H9 (cell line): ENCODE measurements at regions not wholly inside any gene's neighbourhood (a gene's known extent, or its start where the extent isn't known, plus 50 kb on each side); places are given as distances from the start of the nearest gene placed in this dataset.

Experiments
- DNase-seq: peaks from one replicate; pipeline ENCODE4 v3.0.0-alpha.2; 2017
- H2AFZ ChIP-seq: one replicate; pipeline ENCODE4 v1.6.1; 2013; ENCODE audit warnings: mild to moderate bottlenecking, low read length, control low read depth, moderate library complexity
- H2AK5ac ChIP-seq: 2 replicates; pipeline ENCODE4 v1.6.1; 2013; ENCODE audit warnings: low read length, control low read depth, mixed read lengths; ENCODE audit not compliant: insufficient read length
- H2BK120ac ChIP-seq: one replicate; pipeline ENCODE4 v1.6.1; 2013; ENCODE audit warnings: low read depth, mild to moderate bottlenecking, low read length, control low read depth, inconsistent platforms; ENCODE audit not compliant: poor library complexity, severe bottlenecking
- H2BK12ac ChIP-seq: 2 replicates; pipeline ENCODE4 v1.6.1; 2013; ENCODE audit warnings: low read length, control low read depth, mixed read lengths, low read depth; ENCODE audit not compliant: insufficient read length
- H2BK15ac ChIP-seq: 2 replicates; pipeline ENCODE4 v1.6.1; 2013; ENCODE audit warnings: low read depth, low read length, control low read depth
- H2BK20ac ChIP-seq: one replicate; pipeline ENCODE4 v1.6.1; 2013; ENCODE audit warnings: low read depth, mild to moderate bottlenecking, low read length, control low read depth, inconsistent platforms; ENCODE audit not compliant: poor library complexity, severe bottlenecking
- H2BK5ac ChIP-seq: 2 replicates; pipeline ENCODE4 v1.6.1; 2013; ENCODE audit warnings: low read length, control low read depth, mixed read lengths; ENCODE audit not compliant: insufficient read length
- H3K14ac ChIP-seq: 2 replicates; pipeline ENCODE4 v1.6.1; 2013; ENCODE audit warnings: low read length, control low read depth; ENCODE audit not compliant: insufficient read depth
- H3K18ac ChIP-seq: 2 replicates; pipeline ENCODE4 v1.6.1; 2013; ENCODE audit warnings: low read depth, mild to moderate bottlenecking, mixed read lengths, low read length, control low read depth; ENCODE audit not compliant: insufficient read length
- H3K23ac ChIP-seq: 2 replicates; pipeline ENCODE4 v1.6.1; 2013; ENCODE audit warnings: low read length, control low read depth, mixed read lengths, low read depth; ENCODE audit not compliant: insufficient read length
- H3K23me2 ChIP-seq: 2 replicates; pipeline ENCODE4 v1.6.1; 2013; ENCODE audit warnings: low read depth, mild to moderate bottlenecking, mixed read lengths, low read length, control low read depth; ENCODE audit not compliant: insufficient read length, poor library complexity, severe bottlenecking
- H3K27ac ChIP-seq: 2 replicates; pipeline ENCODE4 v1.5.1; 2013; ENCODE audit warnings: low read length, control low read depth, mixed read lengths, low read depth; ENCODE audit not compliant: insufficient read length
- H3K27me3 ChIP-seq: 2 replicates; pipeline ENCODE4 v1.6.1; 2013; ENCODE audit warnings: low read length, control low read depth, inconsistent platforms; ENCODE audit not compliant: insufficient read depth
- H3K4ac ChIP-seq: 2 replicates; pipeline ENCODE4 v1.6.1; 2013; ENCODE audit warnings: low read depth, mild to moderate bottlenecking, control low read depth, inconsistent platforms, low read length, moderate library complexity
- H3K4me1 ChIP-seq: 2 replicates; pipeline ENCODE4 v1.6.1; 2013; ENCODE audit warnings: low read length, control low read depth, inconsistent platforms; ENCODE audit not compliant: insufficient read depth
- H3K4me2 ChIP-seq: 2 replicates; pipeline ENCODE4 v1.6.1; 2013; ENCODE audit warnings: low read length, control low read depth, mixed read lengths; ENCODE audit not compliant: insufficient read length, insufficient read depth
- H3K56ac ChIP-seq: 2 replicates; pipeline ENCODE4 v1.6.1; 2013; ENCODE audit warnings: low read depth, mild to moderate bottlenecking, mixed read lengths, low read length, control low read depth; ENCODE audit not compliant: insufficient read length
- H3K79me1 ChIP-seq: 2 replicates; pipeline ENCODE4 v1.6.1; 2013; ENCODE audit warnings: low read depth, mild to moderate bottlenecking, moderate library complexity, low read length, control low read depth, inconsistent platforms; ENCODE audit not compliant: insufficient read depth, poor library complexity, severe bottlenecking
- H3K79me2 ChIP-seq: 2 replicates; pipeline ENCODE4 v1.6.1; 2013; ENCODE audit warnings: low read length, control low read depth, inconsistent platforms; ENCODE audit not compliant: insufficient read depth
- H3K9ac ChIP-seq: 2 replicates; pipeline ENCODE4 v1.6.1; 2013; ENCODE audit warnings: low read length, control low read depth, mixed read lengths; ENCODE audit not compliant: insufficient read length; ENCODE audit errors: extremely low read depth
- H3K9me3 ChIP-seq: one replicate; pipeline ENCODE4 v1.6.1; 2013; ENCODE audit warnings: low read depth, low read length, inconsistent platforms; ENCODE audit not compliant: control insufficient read depth
- H3T11ph ChIP-seq: one replicate; pipeline ENCODE4 v1.6.1; 2013; ENCODE audit warnings: mild to moderate bottlenecking, low read length, control low read depth, inconsistent platforms
- H4K20me1 ChIP-seq: one replicate; pipeline ENCODE4 v1.6.1; 2013; ENCODE audit not compliant: control insufficient read depth, insufficient read length, insufficient read depth
- H4K5ac ChIP-seq: 2 replicates; pipeline ENCODE4 v1.6.1; 2013; ENCODE audit warnings: low read depth, mild to moderate bottlenecking, mixed read lengths, low read length, control low read depth; ENCODE audit not compliant: insufficient read length
- H4K8ac ChIP-seq: replicated peaks from 2 replicates; pipeline ENCODE4 v1.6.1; 2013; ENCODE audit warnings: low read length, control low read depth, mixed read lengths, low read depth; ENCODE audit not compliant: insufficient read length
- H4K91ac ChIP-seq: 2 replicates; pipeline ENCODE4 v1.6.1; 2013; ENCODE audit warnings: low read depth, mild to moderate bottlenecking, moderate library complexity, mixed read lengths, low read length, control low read depth; ENCODE audit not compliant: insufficient read length
- H3K27ac Mint-ChIP-seq, 3 experiments: 2 replicates in 2 of 3; 3 replicates in 1 of 3; pipeline ENCODE4 v1.8.0; 2020 to 2021; ENCODE audit warnings: mixed read lengths in 3 of 3, mild to moderate bottlenecking in 1 of 3, moderate library complexity in 1 of 3
- H3K27me3 Mint-ChIP-seq: 2 replicates; pipeline ENCODE4 v1.8.0; 2021; ENCODE audit warnings: low read depth, mild to moderate bottlenecking, moderate library complexity, mixed read lengths
- H3K36me3 Mint-ChIP-seq, 3 experiments: 2 replicates in 2 of 3; 3 replicates in 1 of 3; pipeline ENCODE4 v1.8.0; 2020 to 2021; ENCODE audit warnings: low read depth in 3 of 3, mixed read lengths in 3 of 3; ENCODE audit not compliant: insufficient read depth in 1 of 3
- H3K4me1 Mint-ChIP-seq, 2 experiments: 2 replicates each; pipeline ENCODE4 v1.8.0; 2020; ENCODE audit warnings: mixed read lengths in 2 of 2
- H3K4me3 Mint-ChIP-seq, 2 experiments: 2 replicates in 1 of 2; 3 replicates in 1 of 2; pipeline ENCODE4 v1.8.0; 2020 to 2021; ENCODE audit warnings: mild to moderate bottlenecking in 2 of 2, mixed read lengths in 2 of 2, moderate library complexity in 1 of 2
- H3K9me3 Mint-ChIP-seq, 2 experiments: 2 replicates in 1 of 2; 3 replicates in 1 of 2; pipeline ENCODE4 v1.8.0; 2020; ENCODE audit warnings: mild to moderate bottlenecking in 2 of 2, mixed read lengths in 2 of 2, moderate library complexity in 1 of 2
- CTCF ChIP-seq: fragments of 200-600 bp; sonication (generic); conservative IDR thresholded peaks from 3 replicates; pipeline ENCODE4 v1.8.0; 2021; ENCODE audit warnings: antibody characterized with exemption, mild to moderate bottlenecking
- WGBS: extraction: QIAGEN DNeasy Blood & Tissue Kit; methylation state at CpG from one replicate; pipeline ENCODE4 v1.1.7; 2013; ENCODE audit warnings: missing lambda C conversion rate, low lambda C conversion rate, mixed read lengths; ENCODE audit not compliant: insufficient read length; ENCODE audit errors: extremely low coverage; 5-methylcytosine and 5-hydroxymethylcytosine counted together

GRCh38 chr2:162992828-162993227, 154.3 kb upstream of the KCNH7 start:
- Histone ChIP-seq H2BK15ac (no peak overlapping the region), H4K91ac (no peak overlapping the region), H4K20me1 (no peaks in the 10 kb centered on the region), H4K8ac (no peak overlapping the region), H2BK12ac (no peak overlapping the region), H3K27ac (no peak overlapping the region), H3K18ac (no peak overlapping the region), H3K4me2 (no peak overlapping the region), H3K4ac (no peak overlapping the region), H3K56ac (no peak overlapping the region), H2BK5ac (no peak overlapping the region), H2BK120ac (no peak overlapping the region), H2AK5ac (no peak overlapping the region), H3K27me3 (no peaks in the 10 kb centered on the region), H2AFZ (no peak overlapping the region), H3K9ac (no peak overlapping the region), H2BK20ac (no peak overlapping the region), H3K14ac (no peak overlapping the region), H3K9me3 (no peaks in the 10 kb centered on the region), H3K4me1 (no peaks in the 10 kb centered on the region), H3K79me2 (no peaks in the 10 kb centered on the region), H3T11ph (no peak overlapping the region), H3K79me1 (no peaks in the 10 kb centered on the region), H4K5ac (no peak overlapping the region), H3K23ac (no peak overlapping the region), H3K23me2 (no peaks in the 10 kb centered on the region)
- no peaks in the 10 kb centered on the region for H3K27me3 Mint-ChIP-seq
- H3K36me3 Mint-ChIP-seq: no peaks in the 10 kb centered on the region
- no peak overlapping the region for H3K4me3 Mint-ChIP-seq
- no peak overlapping the region for H3K27ac Mint-ChIP-seq
- TF ChIP-seq CTCF: no peak
- no peaks in the 10 kb centered on the region; a peak in 1 of 5 replicates for H3K9me3 Mint-ChIP-seq
- no CpG with 5 or more reads among the region's 3 CpGs for WGBS
- H3K4me1 Mint-ChIP-seq: no peaks in the 10 kb centered on the region
- no peak for DNase-seq
